Amniotic stem cell (primary cell): ENCODE measurements at regions not wholly inside any gene's neighbourhood (a gene's known extent, or its start where the extent isn't known, plus 50 kb on each side); places are given as distances from the start of the nearest gene placed in this dataset.

ENCODE experiments used
- DNase-seq: peaks from one replicate; lab custom pipeline; 2025; lab: John Stamatoyannopoulos, UW

DNA sequence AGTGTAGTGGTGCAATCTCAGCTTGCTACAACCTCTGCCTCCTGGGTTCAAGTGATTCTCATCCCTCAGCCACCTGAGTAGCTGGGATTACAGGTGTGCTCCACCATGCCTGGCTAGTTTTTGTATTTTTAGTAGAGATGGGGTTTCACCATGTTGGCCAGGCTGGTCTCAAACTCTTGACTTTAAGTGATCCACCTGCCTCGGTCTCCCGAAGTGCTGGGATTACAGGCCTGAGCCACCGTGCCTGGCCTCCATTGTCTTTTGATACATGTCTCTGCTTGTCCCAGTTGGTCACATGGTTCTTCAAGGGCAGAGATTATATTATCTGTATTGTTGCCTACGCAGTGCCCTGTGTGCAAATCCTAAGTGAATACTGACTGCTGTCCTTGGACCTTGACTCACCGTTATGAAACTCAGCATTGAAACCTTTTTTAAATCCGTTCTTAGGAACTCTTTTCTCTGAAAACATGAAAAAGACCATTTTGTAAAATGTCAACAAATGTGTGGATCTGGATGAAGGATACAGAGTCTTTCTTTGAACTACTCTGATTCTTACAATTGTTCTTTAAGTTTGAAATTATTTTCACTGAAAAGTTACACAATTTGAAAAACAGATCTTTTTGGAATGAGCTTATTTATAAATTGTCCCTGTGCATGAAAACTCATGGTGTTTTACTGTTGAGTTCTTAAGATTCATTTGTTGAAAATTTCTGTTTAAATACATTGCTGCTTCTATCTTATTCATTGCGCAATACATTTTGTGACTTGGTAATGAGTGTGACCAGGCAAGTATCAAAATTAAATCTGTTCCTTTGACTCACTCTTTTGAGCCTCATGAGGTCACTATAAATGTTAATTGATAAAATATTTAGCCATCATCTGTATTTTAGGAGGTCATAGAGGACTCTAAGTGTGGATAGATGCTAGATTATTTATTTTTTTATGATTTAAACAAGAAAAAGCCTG is 293.5 kb downstream of the UTRN start:
- DNase-seq, result peak; percentile 5

GRCh38 chr6:144580039-144580438 is 294.9 kb downstream of the UTRN start:
- DNase-seq, result no peak

GRCh38 chr6:144580771-144581170 is 295.6 kb downstream of the UTRN start:
- DNase-seq, result no peak

DNA sequence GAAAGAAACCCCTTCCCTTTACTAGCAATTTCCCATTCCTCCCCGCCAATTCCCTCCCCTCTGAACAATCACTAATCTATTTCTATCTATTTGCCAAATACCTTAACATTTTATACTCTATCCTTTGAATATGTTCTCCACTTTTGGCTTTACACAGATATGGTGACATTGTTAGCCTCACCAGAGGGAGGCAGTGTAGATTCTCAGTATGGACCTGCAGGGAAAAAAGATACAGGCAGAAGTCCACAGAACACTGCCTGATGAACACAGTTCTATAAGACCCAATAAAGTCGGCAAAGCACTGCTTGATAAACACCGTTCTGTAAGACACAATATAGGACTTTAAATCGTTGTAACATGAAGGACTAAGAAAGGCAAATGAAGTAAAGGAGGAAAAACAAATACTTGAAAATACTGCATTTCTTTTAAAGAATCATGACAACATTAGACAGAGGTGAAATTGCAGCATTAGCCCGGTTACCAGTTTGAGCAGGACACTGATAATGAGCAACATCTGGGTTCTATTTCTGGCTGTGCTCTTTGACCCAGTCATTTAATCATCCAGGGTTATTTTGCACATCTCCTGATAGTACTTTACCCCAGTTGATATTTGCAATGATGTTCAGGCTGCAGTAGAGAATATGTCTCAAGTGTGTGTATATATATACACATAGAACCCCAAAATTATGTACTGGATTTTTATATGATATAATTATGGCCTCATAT is 296.8 kb downstream of the UTRN start:
- DNase-seq, result no peak

GRCh38 chr6:144582939-144583613 is 297.9 kb downstream of the UTRN start:
- no peak for DNase-seq

DNA sequence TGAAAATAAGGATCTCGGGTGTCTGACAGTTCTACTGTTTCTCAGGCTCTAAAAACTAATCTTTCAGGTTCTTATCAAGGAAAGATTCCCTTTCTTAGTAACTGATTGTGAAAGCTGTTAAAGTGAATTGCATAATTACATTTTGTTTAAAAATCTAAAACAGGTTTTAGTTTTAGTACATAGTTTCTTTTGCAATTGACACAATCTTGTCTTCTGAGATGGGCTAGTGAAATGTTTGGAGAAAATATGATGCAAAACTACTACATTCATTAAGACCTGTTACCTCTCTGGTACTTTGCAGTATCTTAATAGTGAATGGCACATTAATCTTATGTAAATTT is 298.4 kb downstream of the UTRN start:
- no peak for DNase-seq

DNA sequence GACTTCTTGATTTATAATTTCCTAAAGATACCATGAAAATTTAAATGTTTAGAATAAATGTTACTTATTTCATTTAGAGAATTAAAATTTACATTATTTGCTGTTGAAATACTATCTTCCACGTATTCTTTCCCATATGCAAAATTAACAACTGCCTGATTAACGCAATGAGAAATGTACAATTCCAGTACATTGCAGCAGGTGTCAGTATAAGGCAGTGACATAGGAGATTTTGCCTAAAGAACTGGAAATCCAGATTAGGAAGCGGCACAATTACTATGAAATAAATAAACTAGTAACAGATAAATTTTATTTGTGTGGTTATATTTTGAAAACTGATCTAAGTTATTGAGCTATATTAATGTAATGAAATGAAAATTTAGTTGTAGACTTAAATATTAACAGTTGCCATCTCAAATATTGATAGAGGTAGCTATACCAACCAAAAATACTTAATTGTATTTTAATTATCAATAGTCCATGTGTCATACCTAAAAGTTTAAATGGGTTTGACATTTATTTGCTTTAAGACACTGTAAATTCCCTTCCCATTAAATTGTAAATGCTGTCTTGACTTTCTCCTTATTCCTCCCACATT is 300.2 kb downstream of the UTRN start:
- peak; percentile 2 for DNase-seq

GRCh38 chr6:144586986-144587385 is 301.9 kb downstream of the UTRN start:
- DNase-seq, result no peak

- DNase-seq, result no peak
These were observed 303.7 kb downstream of the UTRN start for GRCh38 chr6:144588697-144589325.

GRCh38 chr6:144590532-144590931 is 305.4 kb downstream of the UTRN start:
- DNase-seq, result no peak

- DNase-seq, result no peak
These were observed 308.3 kb downstream of the UTRN start for GRCh38 chr6:144593392-144593791.

- DNase-seq, result no peak
These were observed 309.4 kb downstream of the UTRN start for GRCh38 chr6:144594585-144594984.

GRCh38 chr6:144595266-144595665 is 310.1 kb downstream of the UTRN start:
- no peak for DNase-seq

DNA sequence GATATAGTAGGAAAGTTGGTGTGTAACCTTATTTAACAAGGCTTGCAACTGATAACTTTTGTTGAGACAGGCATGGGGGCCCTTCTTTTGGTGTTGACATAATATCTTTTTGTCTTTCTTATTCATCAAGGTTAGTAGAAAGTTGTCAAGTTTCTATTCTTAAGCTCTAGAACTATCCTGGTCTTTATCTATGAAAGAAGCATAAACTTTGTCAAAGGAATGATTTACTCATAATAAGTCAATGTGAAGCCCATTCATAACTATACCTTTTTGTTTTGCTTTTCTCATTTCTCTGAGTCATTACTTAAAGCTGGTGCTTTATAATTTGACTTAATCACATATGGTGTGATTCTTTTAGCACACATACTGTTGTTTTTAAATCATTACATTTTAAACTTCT is 312.4 kb downstream of the UTRN start:
- DNase-seq, result no peak

DNA sequence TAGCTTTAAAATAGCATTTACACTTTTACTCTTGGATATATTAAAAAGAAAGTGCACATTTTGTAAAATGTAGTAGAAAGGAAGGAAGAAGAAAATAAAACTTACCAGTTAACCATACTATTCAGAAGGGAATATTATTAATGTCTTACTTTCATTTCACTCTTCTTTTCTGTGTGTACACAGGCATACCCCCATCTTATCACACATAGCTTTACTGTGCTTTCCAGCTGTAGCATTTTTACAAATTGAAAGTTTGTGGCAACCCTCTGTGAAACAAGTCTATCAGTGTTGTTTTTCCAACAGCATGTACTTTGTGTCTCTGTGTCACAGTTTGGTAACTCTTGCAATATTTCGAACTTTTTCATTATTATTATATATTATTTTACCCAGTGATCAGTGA is 314.5 kb downstream of the UTRN start:
- no peak for DNase-seq

DNA sequence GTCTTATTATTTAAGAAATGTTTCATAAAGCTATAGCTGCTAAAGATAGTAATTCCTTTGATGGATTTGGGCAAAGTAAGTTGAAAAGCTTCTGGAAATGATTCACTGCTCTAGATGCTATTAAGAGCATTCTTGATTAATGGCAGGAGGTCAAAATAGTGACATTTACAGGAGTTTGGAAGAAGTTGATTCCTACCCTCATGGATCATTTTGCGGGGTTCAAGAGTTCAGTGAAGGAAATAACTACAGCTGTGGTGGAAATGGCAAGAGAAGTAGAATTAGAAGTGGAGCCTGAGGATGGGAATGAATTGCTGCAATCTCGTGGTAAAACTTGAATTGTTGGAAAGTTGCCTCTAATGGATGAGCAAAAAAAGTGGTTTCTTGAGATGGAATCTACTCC is 316.1 kb downstream of the UTRN start:
- no peak for DNase-seq

- DNase-seq, result no peak
These were observed 317.5 kb downstream of the UTRN start for GRCh38 chr6:144602523-144603180.

- no peak for DNase-seq
These were observed 320.9 kb downstream of the UTRN start for GRCh38 chr6:144606083-144606482.

- no peak for DNase-seq
These were observed 323.0 kb downstream of the UTRN start for GRCh38 chr6:144607998-144608735.

DNA sequence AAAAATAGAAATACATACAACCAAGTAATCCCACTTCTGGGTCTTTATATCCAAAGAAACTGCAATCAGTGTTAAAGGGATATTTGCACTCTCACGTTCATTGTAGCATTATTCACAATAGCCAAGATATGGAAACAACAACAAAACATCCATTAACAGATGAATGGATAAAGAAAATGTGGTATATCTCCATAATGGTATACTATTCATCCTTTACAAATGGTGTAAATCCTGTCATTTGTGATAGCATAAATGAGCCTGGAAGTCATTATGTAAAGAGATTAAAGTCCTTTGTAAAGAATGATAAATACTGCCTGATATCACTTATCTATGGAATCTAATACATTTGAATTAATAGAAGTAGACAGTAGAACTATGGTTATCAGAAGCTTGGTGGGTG is 327.7 kb downstream of the UTRN start:
- DNase-seq, result no peak

- DNase-seq, result no peak
These were observed 328.7 kb downstream of the UTRN start for GRCh38 chr6:144613859-144614258.
